OCI-LY1 (cell line): ENCODE measurements at regions not wholly inside any gene's neighbourhood (a gene's known extent, or its start where the extent isn't known, plus 50 kb on each side); places are given as distances from the start of the nearest gene placed in this dataset.

ENCODE experiments used
- H2AFZ ChIP-seq: fragments of 200-600 bp; sonication (generic), shearing (Covaris generic); 2 replicates; pipeline ENCODE4 v1.6.0; 2014; ENCODE audit warnings: antibody characterized with exemption, mild to moderate bottlenecking, low read length
- H3F3A ChIP-seq: fragments of 200-600 bp; sonication (generic), shearing (Covaris generic); 2 replicates; pipeline ENCODE4 v1.6.0; 2014; ENCODE audit warnings: mild to moderate bottlenecking, antibody characterized with exemption, low read length, moderate library complexity; ENCODE audit not compliant: insufficient read depth
- H3K27ac ChIP-seq: fragments of 200-600 bp; sonication (generic); 2 replicates; pipeline ENCODE4 v1.5.1; 2014; ENCODE audit warnings: low read length, mixed run types, mild to moderate bottlenecking, low read depth; ENCODE audit not compliant: poor library complexity, severe bottlenecking
- H3K27me3 ChIP-seq: fragments of 200-600 bp; sonication (generic); 2 replicates; pipeline ENCODE4 v1.6.0; 2014; ENCODE audit warnings: antibody characterized with exemption, mild to moderate bottlenecking, low read length, moderate library complexity; ENCODE audit not compliant: insufficient read depth
- H3K36me3 ChIP-seq: fragments of 200-600 bp; sonication (generic); 2 replicates; pipeline ENCODE4 v1.6.1; 2014; ENCODE audit warnings: mild to moderate bottlenecking, antibody characterized with exemption, low read length, moderate library complexity, mixed read lengths; ENCODE audit not compliant: insufficient read depth
- H3K4me1 ChIP-seq: fragments of 200-600 bp; sonication (generic); 2 replicates; pipeline ENCODE4 v1.5.1; 2014; ENCODE audit warnings: mild to moderate bottlenecking, low read length, moderate library complexity; ENCODE audit not compliant: insufficient read depth, severe bottlenecking
- H3K4me2 ChIP-seq: fragments of 200-600 bp; sonication (generic), shearing (Covaris generic); 2 replicates; pipeline ENCODE4 v1.6.1; 2014; ENCODE audit warnings: low read length
- H3K4me3 ChIP-seq: fragments of 200-600 bp; sonication (generic); 2 replicates; pipeline ENCODE4 v1.5.1; 2014; ENCODE audit warnings: low read length, low read depth, mild to moderate bottlenecking, mixed read lengths; ENCODE audit not compliant: poor library complexity, severe bottlenecking
- H3K79me2 ChIP-seq: fragments of 200-600 bp; shearing (Covaris generic); 2 replicates; pipeline ENCODE4 v1.6.1; 2016; ENCODE audit warnings: mixed run types, low read length, mixed read lengths; ENCODE audit not compliant: insufficient read depth
- H3K9ac ChIP-seq: fragments of 200-600 bp; sonication (generic), shearing (Covaris generic); 2 replicates; pipeline ENCODE4 v1.6.1; 2014; ENCODE audit warnings: mild to moderate bottlenecking, low read length, mixed read lengths
- H3K9me2 ChIP-seq: fragments of 200-600 bp; sonication (generic), shearing (Covaris generic); 2 replicates; pipeline ENCODE4 v1.6.1; 2014; ENCODE audit warnings: low read depth, mild to moderate bottlenecking, low read length, mixed read lengths
- H3K9me3 ChIP-seq: fragments of 200-600 bp; shearing (Covaris generic); 2 replicates; pipeline ENCODE4 v1.6.1; 2014; ENCODE audit warnings: low read length, mixed read lengths
- H4K20me1 ChIP-seq: fragments of 200-600 bp; sonication (generic), shearing (Covaris generic); 2 replicates; pipeline ENCODE4 v1.6.0; 2016; ENCODE audit warnings: mild to moderate bottlenecking, low read length; ENCODE audit not compliant: insufficient read depth
- CTCF ChIP-seq: fragments of 200-600 bp; sonication (generic), shearing (Covaris generic); IDR thresholded peaks from 2 replicates; pipeline ENCODE4 v1.5.1; 2017; ENCODE audit warnings: mild to moderate bottlenecking, antibody characterized with exemption, low read length, moderate library complexity, mixed read lengths
- EZH2 ChIP-seq: fragments of 200-600 bp; sonication (generic), shearing (Covaris generic); IDR thresholded peaks from 2 replicates; pipeline ENCODE4 v1.8.0; 2017; ENCODE audit warnings: borderline replicate concordance, mixed run types, mild to moderate bottlenecking, antibody characterized with exemption, low read length, moderate library complexity, mixed read lengths

GRCh38 chr9:21634951-21635350 lies 152.8 kb upstream of the IFNE start:
- Histone ChIP-seq H3K79me2 (no peaks in the 10 kb centered on the region), H4K20me1 (no peaks in the 10 kb centered on the region), H3F3A (no peaks in the 10 kb centered on the region), H3K9ac (no peak overlapping the region), H3K4me1 (no peaks in the 10 kb centered on the region), H3K27me3 (no peaks in the 10 kb centered on the region), H3K36me3 (no peaks in the 10 kb centered on the region), H2AFZ (no peak overlapping the region), H3K4me2 (no peak overlapping the region), H3K27ac (no peak overlapping the region), H3K4me3 (no peak overlapping the region), H3K9me3 (no peaks in the 10 kb centered on the region), H3K9me2 (no peaks in the 10 kb centered on the region)
- no peak for TF ChIP-seq EZH2
- TF ChIP-seq CTCF, result no peak

DNA sequence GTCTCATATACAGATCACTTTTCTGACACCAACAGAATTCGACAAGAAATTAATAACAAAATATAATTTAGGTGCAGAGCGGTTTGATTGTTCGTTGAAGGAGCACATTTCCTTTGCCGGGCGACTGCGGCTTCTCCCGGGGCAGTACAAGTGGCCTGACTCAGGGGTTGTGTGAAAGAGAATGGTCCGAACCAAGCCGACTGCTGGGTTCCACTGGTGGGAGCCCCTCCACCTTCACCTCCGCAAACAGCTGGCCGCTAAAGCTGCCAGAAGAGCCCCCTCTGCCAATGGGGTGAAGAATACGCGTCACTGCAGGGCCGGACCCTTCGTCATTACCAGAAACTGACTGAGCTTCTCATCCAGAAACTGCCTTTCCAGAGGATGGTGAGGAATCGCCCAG lies 156.0 kb upstream of the IFNE start:
- no peaks in the 10 kb centered on the region for H4K20me1 ChIP-seq
- H3K4me2 ChIP-seq, result no peak overlapping the region
- H3K4me1 ChIP-seq, result no peaks in the 10 kb centered on the region
- no peaks in the 10 kb centered on the region for H3K9me2 ChIP-seq
- no peaks in the 10 kb centered on the region for H3K79me2 ChIP-seq
- H3K4me3 ChIP-seq, result no peak overlapping the region
- H3K27me3 ChIP-seq, result no peaks in the 10 kb centered on the region
- H3K9me3 ChIP-seq, result no peaks in the 10 kb centered on the region
- no peaks in the 10 kb centered on the region for H3F3A ChIP-seq
- no peak overlapping the region for H3K27ac ChIP-seq
- TF ChIP-seq EZH2, result no peak
- no peak for TF ChIP-seq CTCF
- no peak overlapping the region for H3K9ac ChIP-seq
- H2AFZ ChIP-seq, result no peak overlapping the region
- H3K36me3 ChIP-seq, result no peaks in the 10 kb centered on the region

GRCh38 chr9:21653091-21653490 lies 149.3 kb upstream of the MTAP start:
- Histone ChIP-seq H2AFZ (no peak overlapping the region), H3K27me3 (no peaks in the 10 kb centered on the region), H3K27ac (no peak overlapping the region), H3K9ac (no peak overlapping the region), H3K4me3 (no peak overlapping the region), H4K20me1 (no peaks in the 10 kb centered on the region), H3F3A (no peaks in the 10 kb centered on the region), H3K36me3 (no peaks in the 10 kb centered on the region), H3K4me2 (no peak overlapping the region), H3K9me2 (no peaks in the 10 kb centered on the region), H3K9me3 (no peaks in the 10 kb centered on the region), H3K4me1 (no peaks in the 10 kb centered on the region), H3K79me2 (no peaks in the 10 kb centered on the region)
- TF ChIP-seq CTCF (no peak), EZH2 (no peak)
